ENCODE measurements at regions not wholly inside any gene's neighbourhood (a gene's known extent, or its start where the extent isn't known, plus 50 kb on each side); places are given as distances from the start of the nearest gene placed in this dataset.

DNA sequence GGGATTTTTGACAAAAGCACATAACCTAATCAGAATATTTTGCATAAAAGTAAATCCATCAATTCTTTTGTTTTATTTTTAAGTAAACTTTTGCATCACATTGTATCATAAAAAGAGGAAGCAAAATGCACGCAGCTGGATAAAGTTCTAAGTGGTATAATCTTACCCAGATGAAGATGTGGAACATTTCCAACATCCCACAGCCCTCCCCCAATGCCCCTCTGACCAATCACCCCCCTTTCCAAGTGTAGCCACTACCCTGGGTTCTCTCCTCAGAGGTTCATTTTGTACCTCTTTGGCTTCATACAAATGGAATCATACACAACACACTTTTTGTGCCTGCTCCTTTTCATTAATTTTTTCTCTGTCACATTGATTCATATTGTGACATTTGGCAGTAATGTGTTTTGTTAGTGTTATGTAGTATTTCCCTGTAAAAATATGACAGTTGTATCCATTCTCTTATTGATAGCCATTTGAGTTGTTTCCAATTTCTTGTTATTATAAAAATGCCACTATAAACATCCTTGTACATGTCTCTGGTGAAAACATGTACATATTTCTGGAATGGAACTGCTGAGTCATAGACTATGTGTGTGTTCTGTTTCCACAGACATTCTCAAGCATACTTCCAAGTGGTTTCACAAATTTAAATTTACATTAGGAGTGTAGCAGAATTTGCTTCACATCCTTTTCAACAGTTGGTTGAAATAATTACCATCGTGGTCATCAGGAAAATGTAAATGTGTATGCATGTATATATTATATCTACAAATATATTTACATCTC is 92.9 kb upstream of the SYNDIG1 start:
- DNase-seq = no peak

GRCh38 chr20:24373372-24373771 is 96.1 kb upstream of the SYNDIG1 start:
- DNase-seq = no peak

DNA sequence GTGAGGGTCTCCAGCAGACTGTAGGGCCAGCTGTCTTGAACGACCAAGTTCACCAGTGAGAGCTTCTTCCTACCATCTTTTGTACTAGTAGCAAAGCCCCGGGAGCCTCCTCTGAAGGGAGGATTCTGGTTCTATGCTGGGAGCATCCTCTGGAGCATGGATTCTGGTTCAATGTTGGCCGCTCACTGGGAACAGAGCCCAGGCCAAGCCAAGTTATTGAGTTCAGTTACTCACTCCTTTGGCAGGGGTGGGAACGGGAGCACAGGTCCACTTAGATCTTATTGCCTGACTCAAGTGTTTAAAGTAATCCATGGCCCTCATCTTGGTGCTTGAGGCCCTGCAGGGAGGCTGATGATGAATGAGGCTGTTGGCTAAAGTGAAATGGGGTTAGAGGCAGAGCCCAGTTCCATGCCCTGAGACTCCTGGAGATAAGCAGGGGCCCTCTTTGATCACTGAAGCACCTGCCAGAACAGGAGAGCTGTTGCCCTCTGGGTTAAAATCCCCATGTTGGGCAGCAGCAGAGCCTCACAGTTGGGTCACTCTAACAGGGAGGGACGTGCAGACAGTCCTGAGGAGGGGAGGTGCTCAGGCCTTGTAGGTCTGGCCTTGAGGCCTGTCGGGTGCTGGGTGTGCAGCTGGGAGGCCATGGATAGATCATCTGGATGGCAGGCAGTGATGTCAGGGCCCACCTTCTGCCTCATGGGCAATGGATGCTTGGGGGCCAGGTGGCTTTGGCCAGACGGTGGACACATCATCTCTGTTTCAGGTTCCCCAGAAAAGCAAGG is 98.3 kb upstream of the SYNDIG1 start:
- DNase-seq = no peak

DNA sequence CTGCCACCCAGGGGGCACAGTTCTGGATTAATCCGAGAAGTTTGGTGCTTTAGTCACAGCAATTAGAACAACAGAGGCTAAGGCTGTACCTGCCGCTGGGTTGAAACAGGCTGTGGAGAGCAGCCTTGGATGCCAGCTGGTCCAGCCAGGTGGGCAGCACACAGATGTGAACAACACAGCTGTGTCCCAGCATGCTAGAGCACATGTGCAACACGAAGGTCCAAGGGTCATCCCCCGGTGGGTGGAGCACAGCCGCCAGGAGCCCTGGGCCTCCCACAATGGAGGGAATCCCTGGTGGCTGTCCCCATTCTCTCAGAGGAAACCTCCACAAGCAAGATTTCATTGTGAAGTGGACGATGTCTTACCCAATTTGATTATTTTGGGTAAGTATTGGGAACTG is 99.2 kb upstream of the SYNDIG1 start:
- no peak for DNase-seq

GRCh38 chr20:24368253-24368652 is 101.2 kb upstream of the SYNDIG1 start:
- no peak for DNase-seq

DNA sequence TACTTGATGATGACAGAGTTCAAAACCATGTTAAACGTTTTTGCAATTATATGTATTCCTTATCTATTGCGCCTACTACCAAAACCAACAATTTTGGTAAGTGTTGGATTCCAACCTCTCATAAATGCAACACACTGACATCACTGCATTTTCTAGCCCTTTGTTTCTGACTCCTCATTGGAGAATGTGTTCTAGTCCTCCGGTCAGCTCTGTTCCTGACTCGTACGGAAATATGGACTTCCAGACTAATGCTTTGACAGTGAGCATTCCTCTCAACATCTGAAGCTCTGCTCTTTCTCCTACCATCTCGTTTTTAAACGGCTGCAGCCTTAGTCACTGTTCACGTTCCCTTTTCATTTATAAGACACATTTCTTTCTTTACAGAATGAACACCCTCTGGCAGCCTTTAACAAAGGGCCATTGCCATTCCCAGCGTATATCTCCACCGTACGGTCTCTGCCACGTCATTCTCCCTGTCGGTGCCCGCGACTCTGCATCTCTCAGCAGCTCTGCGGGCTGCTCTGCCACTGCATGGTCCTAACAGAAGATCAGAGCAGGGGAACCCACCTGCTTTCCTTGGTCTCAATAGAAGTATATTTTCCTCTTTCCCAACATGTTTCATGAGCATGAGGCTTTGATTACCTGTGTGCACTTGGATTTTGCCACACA is 103.0 kb upstream of the SYNDIG1 start:
- DNase-seq = no peak

- no peak for DNase-seq
Measured at GRCh38 chr20:24365670-24366069, 103.8 kb upstream of the SYNDIG1 start.

GRCh38 chr20:24364482-24364881 is 104.9 kb upstream of the SYNDIG1 start:
- no peak for DNase-seq

DNA sequence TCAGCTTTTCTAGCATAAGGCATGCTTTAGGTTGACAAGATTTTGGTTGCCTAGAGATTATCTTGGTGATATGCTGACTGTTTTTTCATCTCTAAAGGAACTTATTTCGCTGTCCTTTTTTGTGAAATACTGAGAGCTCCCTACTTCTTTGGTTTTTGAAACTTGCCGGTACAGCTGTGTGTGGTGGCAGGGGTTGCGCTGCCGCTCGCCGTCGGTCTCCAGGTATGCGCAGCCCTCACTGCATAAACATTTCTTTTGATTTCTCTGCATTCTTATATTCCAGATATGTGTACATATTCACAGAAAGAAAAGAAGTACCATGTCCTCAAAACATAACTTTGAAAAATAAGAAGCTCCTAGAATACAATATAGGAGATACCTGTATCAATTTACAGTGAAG is 106.4 kb upstream of the SYNDIG1 start:
- no peak for DNase-seq

GRCh38 chr20:24362080-24362479 is 107.3 kb upstream of the SYNDIG1 start:
- DNase-seq = no peak

- no peak for DNase-seq
Measured at GRCh38 chr20:24361541-24361940, 107.9 kb upstream of the SYNDIG1 start.

GRCh38 chr20:24360531-24360930 is 108.9 kb upstream of the SYNDIG1 start:
- no peak for DNase-seq

- DNase-seq = no peak
Measured at GRCh38 chr20:24359321-24360027, 110.0 kb upstream of the SYNDIG1 start.

- DNase-seq = no peak
Measured at GRCh38 chr20:24357931-24358330, 111.5 kb upstream of the SYNDIG1 start.

- no peak for DNase-seq
Measured at GRCh38 chr20:24357177-24357576, 112.3 kb upstream of the SYNDIG1 start.

GRCh38 chr20:24353135-24353690 is 116.2 kb upstream of the SYNDIG1 start:
- no peak for DNase-seq

GRCh38 chr20:24350923-24351368 is 118.5 kb upstream of the SYNDIG1 start:
- DNase-seq = no peak

GRCh38 chr20:24341781-24342180 is 127.6 kb upstream of the SYNDIG1 start:
- no peak for DNase-seq

DNA sequence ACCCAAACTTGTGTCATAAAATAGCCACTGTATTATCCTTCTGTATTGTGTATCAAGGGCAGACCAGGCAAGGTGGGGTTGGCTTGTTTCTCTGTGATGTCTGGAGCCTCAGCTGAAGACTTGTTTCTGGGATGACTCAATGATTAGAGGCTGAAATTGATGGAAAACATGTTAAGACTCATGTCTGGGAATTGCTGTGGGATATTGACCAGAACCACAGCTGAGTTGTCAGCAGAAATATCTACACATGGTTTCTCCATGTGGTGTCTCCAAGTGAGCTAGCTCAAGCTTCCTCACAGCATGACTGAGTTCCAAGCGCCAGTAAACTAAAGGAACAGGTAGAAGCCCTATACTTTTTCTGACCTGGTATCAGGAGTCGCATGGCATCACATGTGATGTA is 128.5 kb upstream of the SYNDIG1 start:
- no peak for DNase-seq

DNA sequence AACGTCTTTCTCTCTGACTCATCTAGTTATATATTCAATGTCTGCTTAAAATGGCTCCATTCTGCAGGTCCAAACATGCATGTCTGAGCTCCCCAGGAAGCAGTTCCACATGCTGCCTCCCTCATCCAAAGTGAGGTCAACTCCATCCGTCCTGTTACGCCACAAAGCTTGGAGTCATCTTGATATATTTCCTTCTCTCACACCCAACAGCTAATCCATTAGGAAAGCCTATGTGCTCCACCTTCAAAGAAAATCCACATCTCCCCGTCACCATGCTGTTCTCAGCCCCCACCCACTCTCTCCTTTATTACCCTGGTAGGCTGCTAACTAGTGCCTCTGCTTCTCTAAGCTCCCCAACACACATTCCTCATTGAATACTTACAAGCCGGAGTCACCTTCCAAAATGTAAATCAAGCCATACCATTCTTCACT is 130.2 kb upstream of the SYNDIG1 start:
- DNase-seq = no peak

GRCh38 chr20:24337551-24337950 is 131.9 kb upstream of the SYNDIG1 start:
- DNase-seq = no peak

DNA sequence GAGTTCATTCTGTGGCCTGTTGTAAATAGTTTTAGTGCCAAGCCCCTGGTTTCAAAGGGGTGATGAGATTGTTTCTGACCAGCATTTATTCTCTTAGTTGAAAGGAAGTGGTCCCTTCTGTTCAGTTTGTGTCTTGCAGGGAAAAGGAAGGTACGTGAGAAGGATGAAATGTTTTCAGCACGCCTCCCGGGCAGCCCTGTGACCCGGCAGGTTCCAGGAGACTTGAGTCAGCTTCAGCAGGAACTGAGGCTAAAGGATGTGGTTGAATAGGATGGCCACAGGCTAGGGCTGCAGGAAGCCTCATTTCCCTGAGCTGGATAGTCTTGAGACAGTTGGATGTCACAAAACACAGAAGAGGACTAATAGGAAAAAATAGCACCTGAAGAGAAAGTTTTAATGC is 132.4 kb upstream of the SYNDIG1 start:
- DNase-seq = no peak

- no peak for DNase-seq
Measured at GRCh38 chr20:24334830-24335229, 134.6 kb upstream of the SYNDIG1 start.

Measured in stimulated activated naive CD4-positive, alpha-beta T cell treated with Interleukin-2 at 50 U/mL for 16 hours (primary cell).